ENCODE measurements at regions not wholly inside any gene's neighbourhood (a gene's known extent, or its start where the extent isn't known, plus 50 kb on each side); places are given as distances from the start of the nearest gene placed in this dataset.
A peak's percentile ranks its signal among the peaks of the same experiment; 100 is the strongest.

GRCh38 chr5:146254223-146254622 lies 50.8 kb downstream of the RBM27 start:
- no peak overlapping the region for H3K4me3 ChIP-seq (ENCODE audit: low read depth, low read length)
- no peak for TF ChIP-seq CTCF (IDR thresholded peaks at IDR 0.05; ENCODE audit: insufficient read depth, low read length)
- DNase-seq (ENCODE audit: low read depth), result no peak

DNA sequence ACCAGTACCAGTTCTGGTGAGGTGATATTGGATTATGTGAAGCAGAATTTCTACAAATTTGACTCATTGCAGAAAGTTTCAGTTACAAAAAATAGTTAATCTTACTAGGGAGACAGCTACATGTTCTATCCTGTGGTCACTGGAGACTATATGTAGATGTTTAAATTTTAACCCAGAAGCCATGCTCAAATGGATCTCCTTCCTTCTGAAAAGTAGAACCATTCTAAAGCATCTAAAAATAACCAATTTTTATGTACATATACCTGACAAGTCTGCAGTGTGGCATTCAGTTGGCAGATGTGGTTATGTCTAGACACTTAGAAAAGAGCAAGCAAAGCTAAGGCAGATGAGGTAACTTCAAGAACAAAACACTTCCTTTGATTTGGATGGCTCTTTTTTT lies 65.5 kb upstream of the POU4F3 start:
- TF ChIP-seq CTCF (IDR thresholded peaks at IDR 0.05; ENCODE audit: insufficient read depth, low read length), result no peak
- no peak overlapping the region for H3K4me3 ChIP-seq (ENCODE audit: low read depth, low read length)
- DNase-seq (ENCODE audit: low read depth), result no peak

- no peak overlapping the region for H3K4me3 ChIP-seq (ENCODE audit: low read depth, low read length)
- DNase-seq (ENCODE audit: low read depth), result peak; percentile 78
- TF ChIP-seq CTCF (IDR thresholded peaks at IDR 0.05; ENCODE audit: insufficient read depth, low read length), result no peak
These were observed 55.3 kb upstream of the POU4F3 start for GRCh38 chr5:146283344-146283761.

- TF ChIP-seq CTCF (IDR thresholded peaks at IDR 0.05; ENCODE audit: insufficient read depth, low read length), result no peak
- no peak for DNase-seq (ENCODE audit: low read depth)
- H3K4me3 ChIP-seq (ENCODE audit: low read depth, low read length), result no peak overlapping the region
These were observed 54.6 kb upstream of the POU4F3 start for GRCh38 chr5:146284016-146284415.
